ENCODE measurements at regions not wholly inside any gene's neighbourhood (a gene's known extent, or its start where the extent isn't known, plus 50 kb on each side); places are given as distances from the start of the nearest gene placed in this dataset.
A peak's percentile ranks its signal among the peaks of the same experiment; 100 is the strongest.

DNA sequence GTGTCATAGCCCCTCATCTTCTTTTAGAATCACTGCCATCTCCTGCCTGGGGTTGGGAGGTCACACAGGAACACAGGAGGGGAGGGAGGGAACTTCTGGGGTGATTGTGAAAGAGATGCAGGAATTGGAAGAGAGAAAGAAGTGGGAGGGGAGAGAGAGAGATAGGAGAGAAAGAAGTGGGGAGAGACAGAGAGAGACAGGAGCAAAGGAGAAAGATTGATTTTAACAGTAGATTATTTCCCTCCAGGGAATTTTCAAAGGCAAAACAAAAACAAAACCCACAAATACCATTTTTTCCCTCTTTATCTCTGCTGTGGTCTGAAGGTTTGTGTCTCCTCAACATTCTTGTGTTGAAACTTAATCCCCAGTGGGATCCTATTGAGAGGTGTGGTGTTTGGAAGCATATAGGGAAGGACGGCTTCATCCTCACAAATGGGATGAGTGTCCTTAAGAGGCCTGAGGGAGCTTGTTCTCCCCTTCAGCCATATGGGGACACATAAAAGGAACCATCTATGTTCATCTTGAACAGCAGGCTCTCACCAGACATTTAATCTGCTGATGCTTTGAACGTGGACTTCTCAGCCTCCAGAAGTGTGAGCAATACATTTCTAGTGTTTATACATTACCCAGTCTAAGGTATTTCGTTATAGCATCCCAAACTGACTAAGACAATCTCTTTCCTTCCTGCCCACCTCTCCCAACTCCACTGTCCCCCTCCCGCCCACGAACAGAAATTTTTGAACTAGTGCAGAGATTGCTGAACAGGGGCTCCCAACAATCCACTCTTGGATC, 134.9 kb upstream of the MAX start (continued):
- TF ChIP-seq REST (IDR thresholded peaks at IDR 0.05; ENCODE audit: low read depth, low read length) (no peak), CHD2 (IDR thresholded peaks at IDR 0.05; ENCODE audit: low read length, partially characterized antibody) (no peak), TAF1 (IDR thresholded peaks at IDR 0.05; ENCODE audit: borderline replicate concordance, low read depth, low read length) (no peak), GATA2 (CRISPR knock-in tag; IDR thresholded peaks at IDR 0.05) (no peak), FOXM1 (IDR thresholded peaks at IDR 0.05; ENCODE audit: low read depth) (no peak)

- TF ChIP-seq NFIC (IDR thresholded peaks at IDR 0.05; ENCODE audit: borderline replicate concordance) = no peak
- no peak for TF ChIP-seq NRF1 (IDR thresholded peaks at IDR 0.05; ENCODE audit: low read depth, low read length)
- no peak for TF ChIP-seq IRF3 (IDR thresholded peaks at IDR 0.05; ENCODE audit: low read depth, low read length)
- TF ChIP-seq RFX5 (IDR thresholded peaks at IDR 0.05; ENCODE audit: low read length) = no peak
- no peak for TF ChIP-seq RCOR1 (IDR thresholded peaks at IDR 0.05; ENCODE audit: low read length)
- no peak for TF ChIP-seq REST (IDR thresholded peaks at IDR 0.05; ENCODE audit: low read depth, low read length)
- TF ChIP-seq RAD21 (IDR thresholded peaks at IDR 0.05; ENCODE audit: low read length) = no peak
- TF ChIP-seq GABPA (IDR thresholded peaks at IDR 0.05; ENCODE audit: low read depth) = no peak
- TF ChIP-seq GATA2 (CRISPR knock-in tag; IDR thresholded peaks at IDR 0.05) = no peak
- no peak for TF ChIP-seq POLR2AphosphoS5 (IDR thresholded peaks at IDR 0.05; ENCODE audit: low read depth, low read length)
- TF ChIP-seq FOXM1 (IDR thresholded peaks at IDR 0.05; ENCODE audit: low read depth) = no peak
- TF ChIP-seq SMC3 (IDR thresholded peaks at IDR 0.05; ENCODE audit: low read depth, low read length) = no peak
- TF ChIP-seq CHD2 (IDR thresholded peaks at IDR 0.05; ENCODE audit: low read length, partially characterized antibody) = no peak
- no peak for TF ChIP-seq RXRA (IDR thresholded peaks at IDR 0.05; ENCODE audit: borderline replicate concordance, low read depth)
- TF ChIP-seq TEAD4 (IDR thresholded peaks at IDR 0.05; ENCODE audit: borderline replicate concordance, insufficient read depth) = no peak
- TF ChIP-seq FOXJ3 (CRISPR knock-in tag; IDR thresholded peaks at IDR 0.05) = no peak
- TF ChIP-seq, protein P1, sequence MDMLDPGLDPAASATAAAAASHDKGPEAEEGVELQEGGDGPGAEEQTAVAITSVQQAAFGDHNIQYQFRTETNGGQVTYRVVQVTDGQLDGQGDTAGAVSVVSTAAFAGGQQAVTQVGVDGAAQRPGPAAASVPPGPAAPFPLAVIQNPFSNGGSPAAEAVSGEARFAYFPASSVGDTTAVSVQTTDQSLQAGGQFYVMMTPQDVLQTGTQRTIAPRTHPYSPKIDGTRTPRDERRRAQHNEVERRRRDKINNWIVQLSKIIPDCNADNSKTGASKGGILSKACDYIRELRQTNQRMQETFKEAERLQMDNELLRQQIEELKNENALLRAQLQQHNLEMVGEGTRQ (IDR thresholded peaks at IDR 0.05; ENCODE audit: borderline replicate concordance, low read depth, low read length) = no peak
- no peaks in the 10 kb centered on the region for H3K79me2 ChIP-seq (ENCODE audit: insufficient read depth)
- H3F3A ChIP-seq (replicated peaks; ENCODE audit: insufficient read depth) = peaks cover 12% of the 10 kb centered on the region
- WGBS (ENCODE audit: low lambda C conversion rate) = 77% methylated on average over 6 of the region's 6 CpGs
- no peaks in the 10 kb centered on the region for H3K27me3 ChIP-seq (ENCODE audit: insufficient read depth)
- H3K4me3 ChIP-seq (ENCODE audit: low read depth in 2 of 2, low read length in 1 of 2) = no peak overlapping the region
- no peaks in the 10 kb centered on the region for H4K20me1 ChIP-seq (ENCODE audit: insufficient read depth)
- H3K36me3 ChIP-seq (replicated peaks in 1 of 2; ENCODE audit: control insufficient read depth in 1 of 2, insufficient read depth in 2 of 2, low read length in 1 of 2) = no peaks in the 10 kb centered on the region
- POLR2A ChIA-PET = no interaction called here
- H3K9ac ChIP-seq = peak overlapping the region; percentile 48; the same call in 1 of the 2 replicates
- H3K27ac ChIP-seq (ENCODE audit: low read depth in 2 of 2, low read length in 1 of 2) = peak overlapping the region in 1 of 2 experiments; percentile 79; a peak in 2 of 4 replicates
- peaks cover 0 to 30% of the 10 kb centered on the region in 2 experiments; a peak in 3 of 4 replicates for H3K4me1 ChIP-seq (ENCODE audit: control insufficient read depth in 1 of 2, insufficient read depth in 2 of 2, low read depth in 1 of 2, low read length in 1 of 2)
- H3K9me3 ChIP-seq = no peaks in the 10 kb centered on the region
- peak overlapping the region; percentile 42 for H3K4me2 ChIP-seq
- DNase-seq = no peak
- peak overlapping the region; percentile 17; the same call in 1 of the 2 replicates for H2AFZ ChIP-seq (ENCODE audit: low read depth)
- no peaks in the 10 kb centered on the region for H3K9me2 ChIP-seq
- CTCF ChIA-PET = no interaction called here
Measured at GRCh38 chr14:65237941-65238340, 135.6 kb upstream of the MAX start.

Data from SK-N-SH (cell line).